ENCODE measurements at regions not wholly inside any gene's neighbourhood (a gene's known extent, or its start where the extent isn't known, plus 50 kb on each side); places are given as distances from the start of the nearest gene placed in this dataset.
"Not testable (repeated sequence)": the region's sequence is repeated elsewhere in the genome, so short reads cannot be mapped to it uniquely, and the experiment has no call there.

GRCh38 chr1:194640322-194640721 lies 1453.9 kb upstream of the B3GALT2 start:
- TF ChIP-seq GLIS3 (CRISPR knock-in tag; IDR thresholded peaks at IDR 0.05) (no peak), CSRNP3 (CRISPR knock-in tag; IDR thresholded peaks at IDR 0.05) (no peak), CREB5 (CRISPR knock-in tag; IDR thresholded peaks at IDR 0.05; ENCODE audit: low read depth) (no peak), OSR1 (CRISPR knock-in tag; IDR thresholded peaks at IDR 0.05) (no peak), ZC3H10 (CRISPR knock-in tag; IDR thresholded peaks at IDR 0.05) (no peak), ARNTL (CRISPR knock-in tag; IDR thresholded peaks at IDR 0.05; ENCODE audit: borderline replicate concordance, low read depth) (no peak)
- ATAC-seq = no peak

GRCh38 chr1:194629011-194629410 lies 1442.6 kb upstream of the B3GALT2 start:
- ATAC-seq = no peak
- TF ChIP-seq OSR1 (CRISPR knock-in tag; IDR thresholded peaks at IDR 0.05) = no peak
- no peak for TF ChIP-seq ZFP3 (CRISPR knock-in tag; IDR thresholded peaks at IDR 0.05)
- no peak for TF ChIP-seq PPARA (CRISPR knock-in tag; IDR thresholded peaks at IDR 0.05; ENCODE audit: borderline replicate concordance)
- no peak for TF ChIP-seq PATZ1 (CRISPR knock-in tag; IDR thresholded peaks at IDR 0.05; ENCODE audit: borderline replicate concordance)
- no peak for TF ChIP-seq ZNF565 (CRISPR knock-in tag; conservative IDR thresholded peaks at IDR 0.05; ENCODE audit: low read depth)
- no peak for TF ChIP-seq ZC3H10 (CRISPR knock-in tag; IDR thresholded peaks at IDR 0.05)
- no peak for TF ChIP-seq TCF4 (CRISPR knock-in tag; IDR thresholded peaks at IDR 0.05; ENCODE audit: borderline replicate concordance)
- no peak for TF ChIP-seq CSDC2 (CRISPR knock-in tag; IDR thresholded peaks at IDR 0.05)
- no peak for TF ChIP-seq CSRNP3 (CRISPR knock-in tag; IDR thresholded peaks at IDR 0.05)
- TF ChIP-seq POU6F1 (CRISPR knock-in tag; IDR thresholded peaks at IDR 0.05; ENCODE audit: borderline replicate concordance, low read depth) = no peak
- no peak for TF ChIP-seq CREB5 (CRISPR knock-in tag; IDR thresholded peaks at IDR 0.05; ENCODE audit: low read depth)

- TF ChIP-seq ZNF8 (CRISPR knock-in tag; IDR thresholded peaks at IDR 0.05) (no peak), GLIS3 (CRISPR knock-in tag; IDR thresholded peaks at IDR 0.05) (no peak), OSR1 (CRISPR knock-in tag; IDR thresholded peaks at IDR 0.05) (no peak), ZC3H10 (CRISPR knock-in tag; IDR thresholded peaks at IDR 0.05) (no peak), TOX (CRISPR knock-in tag; IDR thresholded peaks at IDR 0.05; ENCODE audit: borderline replicate concordance) (no peak), SNAI2 (CRISPR knock-in tag; IDR thresholded peaks at IDR 0.05) (no peak)
- no peak for ATAC-seq
These were observed 1438.4 kb upstream of the B3GALT2 start for GRCh38 chr1:194624833-194625232.

- no peak for ATAC-seq
- TF ChIP-seq ZFP3 (CRISPR knock-in tag; IDR thresholded peaks at IDR 0.05) (no peak), CREB5 (CRISPR knock-in tag; IDR thresholded peaks at IDR 0.05; ENCODE audit: low read depth) (no peak), OSR1 (CRISPR knock-in tag; IDR thresholded peaks at IDR 0.05) (no peak), PPARA (CRISPR knock-in tag; IDR thresholded peaks at IDR 0.05; ENCODE audit: borderline replicate concordance) (no peak), CSRNP3 (CRISPR knock-in tag; IDR thresholded peaks at IDR 0.05) (no peak), GLIS3 (CRISPR knock-in tag; IDR thresholded peaks at IDR 0.05) (no peak), ISL1 (CRISPR knock-in tag; IDR thresholded peaks at IDR 0.05) (no peak), SNAI2 (CRISPR knock-in tag; IDR thresholded peaks at IDR 0.05) (no peak), CSDC2 (CRISPR knock-in tag; IDR thresholded peaks at IDR 0.05) (no peak), ESRRG (CRISPR knock-in tag; IDR thresholded peaks at IDR 0.05) (no peak), ARNTL (CRISPR knock-in tag; IDR thresholded peaks at IDR 0.05; ENCODE audit: borderline replicate concordance, low read depth) (no peak), ZFP30 (CRISPR knock-in tag; IDR thresholded peaks at IDR 0.05) (no peak), TCF4 (CRISPR knock-in tag; IDR thresholded peaks at IDR 0.05; ENCODE audit: borderline replicate concordance) (no peak), BACH2 (CRISPR knock-in tag; IDR thresholded peaks at IDR 0.05; ENCODE audit: borderline replicate concordance) (no peak), ZNF70 (CRISPR knock-in tag; IDR thresholded peaks at IDR 0.05) (no peak), TOX (CRISPR knock-in tag; IDR thresholded peaks at IDR 0.05; ENCODE audit: borderline replicate concordance) (no peak)
These were observed 1431.7 kb upstream of the B3GALT2 start for GRCh38 chr1:194618101-194618500.

- ATAC-seq = not testable (repeated sequence)
These were observed 1430.9 kb upstream of the B3GALT2 start for GRCh38 chr1:194617272-194617671.
